ENCODE measurements at regions not wholly inside any gene's neighbourhood (a gene's known extent, or its start where the extent isn't known, plus 50 kb on each side); places are given as distances from the start of the nearest gene placed in this dataset.

- TF ChIP-seq SRF (IDR thresholded peaks at IDR 0.05; ENCODE audit: low read depth, low read length) (no peak), NR2C2 (CRISPR knock-in tag; IDR thresholded peaks at IDR 0.05; ENCODE audit: borderline replicate concordance) (no peak), MEF2D (CRISPR knock-in tag; IDR thresholded peaks at IDR 0.05) (no peak)
These were observed 311.6 kb upstream of the GRM7 start (continued) for GRCh38 chr3:6549296-6549695.

- Histone ChIP-seq H3K27ac (ENCODE audit: extremely low read length, insufficient read depth, low read length) (no peak overlapping the region), H3K4me2 (ENCODE audit: low read depth, low read length) (no peak overlapping the region), H3K4me3 (replicated peaks in 1 of 3; ENCODE audit: insufficient read depth in 1 of 3, low read depth in 2 of 3, low read length in 3 of 3) (no peak overlapping the region), H3K27me3 (ENCODE audit: control insufficient read depth in 1 of 2, insufficient read depth in 2 of 2, low read length in 2 of 2) (no peaks in the 10 kb centered on the region), H3K4me1 (ENCODE audit: insufficient read depth, low read length) (no peaks in the 10 kb centered on the region), H4K20me1 (ENCODE audit: insufficient read depth, low read length) (no peaks in the 10 kb centered on the region), H3K79me2 (ENCODE audit: insufficient read depth, low read length) (no peaks in the 10 kb centered on the region), H3K36me3 (replicated peaks in 1 of 2; ENCODE audit: control insufficient read depth in 1 of 2, insufficient read depth in 2 of 2, low read length in 2 of 2) (no peaks in the 10 kb centered on the region), H3K9me3 (ENCODE audit: low read length) (peaks cover 64% of the 10 kb centered on the region), H2AFZ (ENCODE audit: low read length) (no peak overlapping the region), H3K9ac (ENCODE audit: insufficient read depth, low read depth, low read length) (no peak overlapping the region)
- CTCF ChIA-PET (ENCODE audit: low intra/inter-chr PET ratio, low total read pairs), result no interaction called here
- 43% methylated on average over 2 of the region's 2 CpGs for WGBS (ENCODE audit: low lambda C conversion rate)
- intact Hi-C loops (cut with micrococcal nuclease; ENCODE audit: unreplicated experiment), result no loop called here
- DNase-seq (ENCODE audit: low spot score) (no peak), ATAC-seq (no peak), FAIRE-seq (no peak)
- POLR2A ChIA-PET, result no interaction called here
- in situ Hi-C loops (cut with HindIII; ENCODE audit: extremely low pct_ligation_motif_present, low pct_unique_long_range_greater_than_20kb), result no loop called here
- BruUV-seq (replicated peaks), result no TSS peak
- TF ChIP-seq JUND (CRISPR knock-in tag; IDR thresholded peaks at IDR 0.05), result no peak
- TF ChIP-seq AGO1 (IDR thresholded peaks at IDR 0.05; ENCODE audit: low read depth, low read length, poor library complexity, severe bottlenecking), result no peak
- no peak for TF ChIP-seq MEIS1 (CRISPR knock-in tag; IDR thresholded peaks at IDR 0.05; ENCODE audit: borderline replicate concordance)
- no peak for TF ChIP-seq ARID2 (CRISPR knock-in tag; IDR thresholded peaks at IDR 0.05; ENCODE audit: borderline replicate concordance)
- TF ChIP-seq ZEB1 (IDR thresholded peaks at IDR 0.05; ENCODE audit: insufficient replicate concordance, low read depth), result no peak
- no peak for TF ChIP-seq ZNF776 (CRISPR knock-in tag; IDR thresholded peaks at IDR 0.05)
- no peak for TF ChIP-seq ZNF382 (CRISPR knock-in tag; IDR thresholded peaks at IDR 0.05; ENCODE audit: borderline replicate concordance)
- no peak for TF ChIP-seq SNAI1 (CRISPR knock-in tag; IDR thresholded peaks at IDR 0.05; ENCODE audit: borderline replicate concordance)
- TF ChIP-seq FOXM1 (CRISPR knock-in tag; IDR thresholded peaks at IDR 0.05), result no peak
- TF ChIP-seq ZNF749 (CRISPR knock-in tag; IDR thresholded peaks at IDR 0.05; ENCODE audit: borderline replicate concordance), result no peak
These were observed 309.8 kb upstream of the GRM7 start for GRCh38 chr3:6551165-6551564.
